Keratinocyte (primary cell): ENCODE measurements at regions not wholly inside any gene's neighbourhood (a gene's known extent, or its start where the extent isn't known, plus 50 kb on each side); places are given as distances from the start of the nearest gene placed in this dataset.

Experiments used
- DNase-seq: peaks from one replicate; pipeline ENCODE4 v3.0.0-alpha.2; 2011; ENCODE audit warnings: low read depth, missing footprints, low spot score
- FAIRE-seq: peaks from 2 replicates; lab custom pipeline; 2011; peaks lifted over from hg19 to GRCh38; lab: Jason Lieb, UNC
- H2AFZ ChIP-seq: 2 replicates; pipeline ENCODE4 v1.6.0; 2012; ENCODE audit warnings: low read length, control low read depth, inconsistent platforms; ENCODE audit not compliant: control insufficient read depth
- H3K27ac ChIP-seq: 2 replicates; pipeline ENCODE4 v1.5.1; 2011; ENCODE audit warnings: low read length; ENCODE audit not compliant: control insufficient read depth, insufficient read depth
- H3K27me3 ChIP-seq: 3 replicates; pipeline ENCODE4 v1.6.0; 2011; ENCODE audit warnings: low read length; ENCODE audit not compliant: control insufficient read depth, insufficient read depth; ENCODE audit errors: extremely low read depth
- H3K36me3 ChIP-seq, 2 experiments: 2 replicates in 1 of 2; 3 replicates in 1 of 2; pipeline ENCODE4 v1.5.1; 2011; ENCODE audit warnings: low read length in 2 of 2, mild to moderate bottlenecking in 1 of 2; ENCODE audit not compliant: control insufficient read depth in 2 of 2, insufficient read depth in 2 of 2; ENCODE audit errors: extremely low read depth in 1 of 2
- H3K4me1 ChIP-seq: 3 replicates; pipeline ENCODE4 v1.5.1; 2011; ENCODE audit warnings: low read length; ENCODE audit not compliant: control insufficient read depth, insufficient read depth; ENCODE audit errors: extremely low read depth
- H3K4me2 ChIP-seq: 3 replicates; pipeline ENCODE4 v1.6.0; 2011; ENCODE audit warnings: low read depth, low read length; ENCODE audit not compliant: control insufficient read depth, insufficient read depth; ENCODE audit errors: extremely low read depth
- H3K4me3 ChIP-seq, 3 experiments: fragments of 200-600 bp in 1 of 3; sonication (generic) in 1 of 3; 2 replicates in 2 of 3; 3 replicates in 1 of 3; pipeline ENCODE4 v1.5.1; 2011 to 2016; ENCODE audit warnings: low read length in 3 of 3, mild to moderate bottlenecking in 3 of 3, control low read depth in 2 of 3, inconsistent platforms in 1 of 3, low read depth in 1 of 3, mixed read lengths in 1 of 3, mixed run types in 1 of 3, moderate library complexity in 1 of 3; ENCODE audit not compliant: control insufficient read depth in 2 of 3, insufficient read depth in 2 of 3; ENCODE audit errors: extremely low read depth in 1 of 3
- H3K79me2 ChIP-seq: 2 replicates; pipeline ENCODE4 v1.6.0; 2012; ENCODE audit warnings: low read length; ENCODE audit not compliant: control insufficient read depth, insufficient read depth
- H3K9ac ChIP-seq: 3 replicates; pipeline ENCODE4 v1.6.0; 2011; ENCODE audit warnings: low read length; ENCODE audit not compliant: control insufficient read depth, insufficient read depth; ENCODE audit errors: extremely low read depth
- H3K9me1 ChIP-seq: 3 replicates; pipeline ENCODE4 v1.6.0; 2011; ENCODE audit warnings: low read length; ENCODE audit not compliant: control insufficient read depth, insufficient read depth; ENCODE audit errors: extremely low read depth
- H3K9me3 ChIP-seq: 2 replicates; pipeline ENCODE4 v1.5.1; 2012; ENCODE audit warnings: low read depth, low read length; ENCODE audit not compliant: control insufficient read depth
- H4K20me1 ChIP-seq: 3 replicates; pipeline ENCODE4 v1.6.0; 2011; ENCODE audit warnings: low read length; ENCODE audit not compliant: control insufficient read depth, insufficient read depth; ENCODE audit errors: extremely low read depth
- CTCF ChIP-seq, 3 experiments: IDR thresholded peaks in 1 of 3; conservative IDR thresholded peaks in 1 of 3; optimal IDR thresholded peaks in 1 of 3; 2 replicates in 2 of 3; 3 replicates in 1 of 3; pipeline versions ENCODE3 to v1.5.1; 2011; ENCODE audit warnings: low read length in 3 of 3, mild to moderate bottlenecking in 3 of 3, moderate library complexity in 2 of 3, control low read depth in 1 of 3, inconsistent platforms in 1 of 3; ENCODE audit not compliant: insufficient read depth in 2 of 3; ENCODE audit errors: extremely low read depth in 1 of 3
- EZH2 ChIP-seq: IDR thresholded peaks from one replicate; pipeline ENCODE4 v1.6.1; 2012; ENCODE audit warnings: inconsistent platforms, mild to moderate bottlenecking, low read length, moderate library complexity
- dilution Hi-C: fragments of 300-500 bp; cut with MboI; formaldehyde crosslinking; loops from one replicate; pipeline ENCODE4 v1.7.0; 2020; ENCODE audit warnings: low sequenced_read_pairs; ENCODE audit not compliant: extremely low pct_ligation_motif_present

GRCh38 chr19:30824809-30825208, 452.6 kb downstream of the ZNF536 start:
- Histone ChIP-seq H3K4me3 (no peak overlapping the region), H4K20me1 (no peaks in the 10 kb centered on the region), H3K9me1 (no peaks in the 10 kb centered on the region), H3K9ac (no peak overlapping the region), H3K27ac (no peak overlapping the region), H3K9me3 (peaks cover 1% of the 10 kb centered on the region), H2AFZ (no peak overlapping the region), H3K36me3 (no peaks in the 10 kb centered on the region), H3K27me3 (no peaks in the 10 kb centered on the region), H3K79me2 (no peaks in the 10 kb centered on the region), H3K4me1 (no peaks in the 10 kb centered on the region), H3K4me2 (no peak overlapping the region)
- dilution Hi-C loops, result no loop called here
- FAIRE-seq (no peak), DNase-seq (no peak)
- TF ChIP-seq CTCF (optimal IDR thresholded peaks at IDR 0.05 in 1 of 3, IDR thresholded peaks at IDR 0.05 in 1 of 3, conservative IDR thresholded peaks at IDR 0.05 in 1 of 3; ENCODE audit: extremely low read depth in 1 of 3, insufficient read depth in 2 of 3, low read length in 3 of 3), result no peak
- no peak for TF ChIP-seq EZH2

GRCh38 chr19:30817965-30818567, 445.9 kb downstream of the ZNF536 start:
- H3K27ac ChIP-seq, result no peak overlapping the region
- H4K20me1 ChIP-seq, result no peaks in the 10 kb centered on the region
- no peak overlapping the region for H2AFZ ChIP-seq
- H3K9me3 ChIP-seq, result peaks cover 2% of the 10 kb centered on the region
- dilution Hi-C loops, result no loop called here
- H3K36me3 ChIP-seq, result no peaks in the 10 kb centered on the region
- no peaks in the 10 kb centered on the region for H3K9me1 ChIP-seq
- FAIRE-seq (no peak), DNase-seq (no peak)
- no peaks in the 10 kb centered on the region for H3K79me2 ChIP-seq
- TF ChIP-seq EZH2 (no peak), CTCF (optimal IDR thresholded peaks at IDR 0.05 in 1 of 3, IDR thresholded peaks at IDR 0.05 in 1 of 3, conservative IDR thresholded peaks at IDR 0.05 in 1 of 3; ENCODE audit: extremely low read depth in 1 of 3, insufficient read depth in 2 of 3, low read length in 3 of 3) (no peak)
- H3K4me3 ChIP-seq, result no peak overlapping the region
- no peaks in the 10 kb centered on the region for H3K4me1 ChIP-seq
- H3K9ac ChIP-seq, result no peak overlapping the region
- no peak overlapping the region for H3K4me2 ChIP-seq
- H3K27me3 ChIP-seq, result no peaks in the 10 kb centered on the region
